Endothelial cell of umbilical vein (primary cell): ENCODE measurements at regions not wholly inside any gene's neighbourhood (a gene's known extent, or its start where the extent isn't known, plus 50 kb on each side); places are given as distances from the start of the nearest gene placed in this dataset.

Experiments
- BruUV-seq: library from RNA; stranded (reverse); fragments of 400-500 nt; replicated peaks from 2 replicates; lab custom pipeline; 2021; lab: Mats Ljungman, UMichigan
- CTCF ChIA-PET: fragments of 300-600, 350-600 bp; sonication (Branson Sonifier 250); formaldehyde crosslinking; loops from one replicate; lab custom pipeline; 2021; ENCODE audit warnings: antibody characterized with exemption, inconsistent platforms; lab: Charles Lee
- POLR2A ChIA-PET: fragments of 300-600, 350-600 bp; sonication (Branson Sonifier 250); formaldehyde crosslinking; loops from one replicate; lab custom pipeline; 2021; ENCODE audit warnings: antibody characterized with exemption, inconsistent platforms; lab: Charles Lee
- DNase-seq: peaks from one replicate; pipeline ENCODE4 v3.0.0-alpha.2; 2011; ENCODE audit warnings: low read depth, low spot score
- FAIRE-seq: peaks from 2 replicates; lab custom pipeline; 2011; peaks lifted over from hg19 to GRCh38; lab: Jason Lieb, UNC
- H2AFZ ChIP-seq: 2 replicates; pipeline ENCODE4 v1.6.0; 2012; ENCODE audit warnings: low read depth, low read length, control low read depth, inconsistent platforms
- H3K27ac ChIP-seq: 2 replicates; pipeline ENCODE4 v1.5.1; 2011; ENCODE audit warnings: low read depth, mild to moderate bottlenecking, control low read depth, low read length, moderate library complexity; ENCODE audit not compliant: insufficient read depth
- H3K27me3 ChIP-seq, 2 experiments: 2 replicates each; pipeline versions ENCODE4 v1.6.0 to v1.6.1; 2011; ENCODE audit warnings: low read length in 2 of 2, mixed read lengths in 1 of 2; ENCODE audit not compliant: control insufficient read depth in 2 of 2, insufficient read depth in 2 of 2
- H3K36me3 ChIP-seq, 2 experiments: 2 replicates in 1 of 2; 3 replicates in 1 of 2; pipeline ENCODE4 v1.5.1; 2011; ENCODE audit warnings: low read length in 2 of 2, mild to moderate bottlenecking in 1 of 2, moderate library complexity in 1 of 2; ENCODE audit not compliant: control insufficient read depth in 2 of 2, insufficient read depth in 2 of 2; ENCODE audit errors: extremely low read depth in 1 of 2
- H3K4me1 ChIP-seq: 3 replicates; pipeline ENCODE4 v1.5.1; 2011; ENCODE audit warnings: mild to moderate bottlenecking, low read length; ENCODE audit not compliant: control insufficient read depth, insufficient read depth; ENCODE audit errors: extremely low read depth
- H3K4me2 ChIP-seq: 2 replicates; pipeline ENCODE4 v1.6.1; 2011; ENCODE audit warnings: low read length, control low read depth, mixed read lengths; ENCODE audit not compliant: insufficient read depth
- H3K4me3 ChIP-seq, 3 experiments: fragments of 200-600 bp in 1 of 3; sonication (generic), shearing (Covaris generic) in 1 of 3; replicated peaks in 1 of 3; 2 replicates each; pipeline ENCODE4 v1.5.1; 2011 to 2016; ENCODE audit warnings: control low read depth in 3 of 3, low read length in 3 of 3, mild to moderate bottlenecking in 2 of 3, inconsistent platforms in 1 of 3, low read depth in 1 of 3, moderate library complexity in 1 of 3; ENCODE audit not compliant: insufficient read depth in 1 of 3
- H3K79me2 ChIP-seq: 2 replicates; pipeline ENCODE4 v1.6.0; 2012; ENCODE audit warnings: low read length, inconsistent platforms; ENCODE audit not compliant: control insufficient read depth, insufficient read depth
- H3K9ac ChIP-seq: replicated peaks from 2 replicates; pipeline ENCODE3; 2011; ENCODE audit warnings: low read length, control low read depth; ENCODE audit not compliant: insufficient read depth; ENCODE audit errors: extremely low read depth
- H3K9me1 ChIP-seq: replicated peaks from 3 replicates; pipeline ENCODE4 v1.6.0; 2011; ENCODE audit warnings: mild to moderate bottlenecking, low read length; ENCODE audit not compliant: control insufficient read depth, insufficient read depth; ENCODE audit errors: extremely low read depth
- H3K9me3 ChIP-seq: replicated peaks from 2 replicates; pipeline ENCODE4 v1.5.1; 2012; ENCODE audit warnings: low read length, inconsistent platforms; ENCODE audit not compliant: control insufficient read depth, insufficient read depth
- H4K20me1 ChIP-seq: replicated peaks from 2 replicates; pipeline ENCODE3; 2011; ENCODE audit warnings: mild to moderate bottlenecking, low read length; ENCODE audit not compliant: control insufficient read depth, insufficient read depth; ENCODE audit errors: extremely low read depth
- EZH2 ChIP-seq: IDR thresholded peaks from 2 replicates; pipeline ENCODE4 v1.6.1; 2012; ENCODE audit warnings: borderline replicate concordance, low read depth, mild to moderate bottlenecking, moderate library complexity, low read length, inconsistent platforms; ENCODE audit not compliant: severe bottlenecking
- FOS ChIP-seq: IDR thresholded peaks from 2 replicates; pipeline ENCODE4 v1.6.1; 2011; ENCODE audit warnings: mild to moderate bottlenecking, low read length, moderate library complexity, borderline replicate concordance; ENCODE audit not compliant: insufficient read depth
- JUN ChIP-seq: IDR thresholded peaks from 2 replicates; pipeline ENCODE4 v1.6.1; 2011; ENCODE audit warnings: borderline replicate concordance, low read depth; ENCODE audit not compliant: insufficient read length, insufficient read depth
- MAX ChIP-seq: IDR thresholded peaks from 2 replicates; pipeline ENCODE4 v1.6.1; 2011; ENCODE audit not compliant: insufficient read depth, insufficient read length
- MYC ChIP-seq: IDR thresholded peaks from one replicate; pipeline ENCODE4 v1.6.1; 2011; ENCODE audit warnings: mild to moderate bottlenecking, low read depth, low read length
- POLR2A ChIP-seq: IDR thresholded peaks from 2 replicates; pipeline ENCODE4 v1.6.1; 2012; ENCODE audit warnings: low read depth, mild to moderate bottlenecking, control low read depth, low read length
- POLR2AphosphoS5 ChIP-seq: IDR thresholded peaks from 2 replicates; pipeline ENCODE4 v1.6.1; 2012; ENCODE audit warnings: low read depth, mild to moderate bottlenecking, control low read depth, low read length, moderate library complexity; ENCODE audit not compliant: insufficient read depth
- dilution Hi-C: fragments of 300-500 bp; cut with MboI; formaldehyde crosslinking; loops from one replicate; pipeline ENCODE4 v1.15.0; 2019; ENCODE audit warnings: low sequenced_read_pairs; ENCODE audit not compliant: extremely low pct_ligation_motif_present
- intact Hi-C: fragments of 100-400 bp; cut with micrococcal nuclease; formaldehyde crosslinking; loops from one replicate; pipeline ENCODE4 v1.10.0; 2022

GRCh38 chr2:49342156-49342555, 187.8 kb upstream of the FSHR start:
- H3K36me3 ChIP-seq = no peaks in the 10 kb centered on the region
- ChIA-PET CTCF (no interaction called here), POLR2A (no interaction called here)
- no peaks in the 10 kb centered on the region for H3K9me3 ChIP-seq
- TF ChIP-seq POLR2AphosphoS5 = no peak
- TF ChIP-seq JUN = no peak
- TF ChIP-seq EZH2 = no peak
- TF ChIP-seq MYC = no peak
- H3K9ac ChIP-seq = no peak overlapping the region
- no peak overlapping the region for H3K4me2 ChIP-seq
- no TSS peak for BruUV-seq
- no peak overlapping the region for H2AFZ ChIP-seq
- H4K20me1 ChIP-seq = no peaks in the 10 kb centered on the region
- no peaks in the 10 kb centered on the region for H3K79me2 ChIP-seq
- FAIRE-seq (no peak), DNase-seq (no peak)
- no peaks in the 10 kb centered on the region for H3K27me3 ChIP-seq
- no peak overlapping the region for H3K4me3 ChIP-seq
- H3K4me1 ChIP-seq = no peaks in the 10 kb centered on the region
- intact Hi-C loops (no loop called here), dilution Hi-C loops (no loop called here)
- no peaks in the 10 kb centered on the region for H3K9me1 ChIP-seq
- H3K27ac ChIP-seq = no peak overlapping the region

DNA sequence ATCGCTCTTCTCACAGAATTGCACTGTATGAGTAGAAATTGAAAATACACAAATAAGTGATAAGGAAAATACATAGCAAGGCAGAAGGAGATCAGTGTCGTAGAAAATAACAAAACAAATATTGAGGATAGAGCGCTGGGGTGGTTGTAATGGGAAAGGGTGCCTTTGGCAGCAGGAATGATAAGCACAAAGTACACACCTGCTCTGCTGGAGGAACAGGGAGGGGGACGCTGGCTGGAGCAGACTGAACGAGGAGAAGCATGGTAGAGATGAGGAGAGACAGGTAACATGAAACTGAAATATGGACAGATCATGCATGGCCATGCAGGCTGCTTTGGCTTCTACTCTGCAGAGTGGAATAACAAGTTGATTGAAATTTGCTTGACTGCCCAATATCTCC, 181.2 kb upstream of the FSHR start:
- dilution Hi-C loops (no loop called here), intact Hi-C loops (no loop called here)
- no peaks in the 10 kb centered on the region for H3K4me1 ChIP-seq
- TF ChIP-seq POLR2A (no peak), MAX (no peak), FOS (no peak), EZH2 (no peak)
- H3K4me3 ChIP-seq = no peak overlapping the region
- FAIRE-seq = no peak
- H3K9me3 ChIP-seq = no peaks in the 10 kb centered on the region
- no peaks in the 10 kb centered on the region for H4K20me1 ChIP-seq
- DNase-seq = no peak
- CTCF ChIA-PET = no interaction called here
- POLR2A ChIA-PET = no interaction called here
- no peak overlapping the region for H3K27ac ChIP-seq
- no peaks in the 10 kb centered on the region for H3K79me2 ChIP-seq
- H3K9me1 ChIP-seq = no peaks in the 10 kb centered on the region
- no peak overlapping the region for H2AFZ ChIP-seq
- H3K4me2 ChIP-seq = no peak overlapping the region
- no peaks in the 10 kb centered on the region for H3K36me3 ChIP-seq
- BruUV-seq = no TSS peak
- H3K9ac ChIP-seq = no peak overlapping the region
- no peaks in the 10 kb centered on the region for H3K27me3 ChIP-seq
